A673 (cell line): ENCODE measurements at regions not wholly inside any gene's neighbourhood (a gene's known extent, or its start where the extent isn't known, plus 50 kb on each side); places are given as distances from the start of the nearest gene placed in this dataset.

Experiments
- CTCF ChIP-seq: fragments of 300-800, 200-600 bp; sonication (generic); conservative IDR thresholded peaks from 2 replicates; pipeline ENCODE4 v1.5.1; 2017; ENCODE audit warnings: low read depth, mild to moderate bottlenecking, antibody characterized with exemption, low read length, moderate library complexity, mixed read lengths
- EZH2 ChIP-seq: fragments of 200-600 bp; sonication (generic); IDR thresholded peaks from 2 replicates; pipeline ENCODE4 v1.6.1; 2017; ENCODE audit warnings: borderline replicate concordance, low read depth, mild to moderate bottlenecking, mixed read lengths, antibody characterized with exemption, low read length; ENCODE audit not compliant: poor library complexity, severe bottlenecking

DNA sequence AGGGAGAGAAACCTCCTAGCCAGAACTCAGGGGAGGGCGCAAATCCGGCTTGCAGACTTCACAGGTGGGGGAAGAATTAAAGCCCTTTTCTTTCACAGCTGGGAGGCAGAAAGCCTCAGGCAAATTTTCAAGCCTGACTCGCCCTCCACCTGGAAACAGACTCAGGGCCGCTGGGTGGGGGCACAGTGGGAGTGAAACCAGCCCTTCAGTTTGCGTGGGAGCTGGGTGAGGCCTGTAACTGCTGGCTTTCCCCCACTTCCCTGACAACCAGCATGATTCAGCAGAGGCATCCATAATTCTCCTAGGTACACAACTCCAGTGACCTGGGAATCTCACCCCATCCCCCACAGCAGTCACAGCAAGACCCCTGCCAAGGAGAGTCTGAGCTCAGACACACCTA is 206.9 kb upstream of the INTU start:
- no peak for TF ChIP-seq EZH2
- no peak for TF ChIP-seq CTCF
